Spleen (tissue), 11 donors: ENCODE measurements at regions not wholly inside any gene's neighbourhood (a gene's known extent, or its start where the extent isn't known, plus 50 kb on each side); places are given as distances from the start of the nearest gene placed in this dataset.

ENCODE experiments used
- DNase-seq: peaks from one replicate; pipeline ENCODE4 v3.0.0-alpha.2; 2020
- H3K27ac ChIP-seq, 8 donors: fragments of 200-600 bp; sonication (generic) in 7 of 8; 1 replicate in 4 of 8; 2 replicates in 4 of 8; pipeline versions ENCODE4 v1.5.0 to v1.8.0; 2016 to 2021; ENCODE audit warnings: inconsistent platforms in 4 of 8, mild to moderate bottlenecking in 4 of 8, moderate library complexity in 1 of 8
- H3K27me3 ChIP-seq, 7 donors: fragments of 200-600 bp; sonication (generic) in 6 of 7; replicated peaks in 1 of 7; 1 replicate in 4 of 7; 2 replicates in 3 of 7; pipeline versions ENCODE4 v1.5.0 to v1.8.0; 2016 to 2021; ENCODE audit warnings: inconsistent platforms in 3 of 7, mild to moderate bottlenecking in 1 of 7
- H3K36me3 ChIP-seq, 6 donors: fragments of 200-600 bp; sonication (generic) in 5 of 6; 1 replicate in 4 of 6; 2 replicates in 2 of 6; pipeline versions ENCODE4 v1.5.0 to v1.8.0; 2016 to 2021; ENCODE audit warnings: inconsistent platforms in 2 of 6
- H3K4me1 ChIP-seq, 6 donors: fragments of 200-600 bp; sonication (generic) in 5 of 6; 1 replicate in 3 of 6; 2 replicates in 3 of 6; pipeline versions ENCODE4 v1.5.0 to v1.8.0; 2016 to 2021; ENCODE audit warnings: inconsistent platforms in 3 of 6
- H3K4me3 ChIP-seq, 8 donors: fragments of 200-600 bp; sonication (generic) in 7 of 8; 1 replicate in 4 of 8; 2 replicates in 4 of 8; pipeline versions ENCODE4 v1.5.0 to v1.8.0; 2016 to 2021; ENCODE audit warnings: inconsistent platforms in 4 of 8, mild to moderate bottlenecking in 4 of 8, moderate library complexity in 2 of 8
- H3K9me3 ChIP-seq, 8 donors: fragments of 200-600 bp; sonication (generic) in 7 of 8; 1 replicate in 4 of 8; 2 replicates in 4 of 8; pipeline versions ENCODE4 v1.5.0 to v1.8.0; 2016 to 2021; ENCODE audit warnings: inconsistent platforms in 4 of 8
- POLR2A ChIP-seq, 3 donors: fragments of 450-650 bp; IDR thresholded peaks; one replicate each; pipeline ENCODE4 v1.5.1; 2017; ENCODE audit warnings: antibody characterized with exemption in 3 of 3, mild to moderate bottlenecking in 1 of 3
- POLR2AphosphoS5 ChIP-seq, 3 donors: sonication (generic); formaldehyde crosslinking; IDR thresholded peaks; one replicate each; pipeline ENCODE4 v1.5.1; 2017; ENCODE audit warnings: antibody characterized with exemption in 3 of 3
- WGBS, 5 donors: extraction: QIAGEN DNeasy Blood & Tissue Kit in 3 of 5; methylation state at CpG; one replicate each; pipeline versions ENCODE4 v1.1.5 to v1.1.7; 2013 to 2018; 5-methylcytosine and 5-hydroxymethylcytosine counted together
- intact Hi-C: fragments of 100-400 bp; cut with DNase I; formaldehyde crosslinking; loops from one replicate; pipeline ENCODE4 v1.15.0; 2023; ENCODE audit warnings: low total_unique reads
- TF ChIP-seq, protein P1 (sequence below), 11 experiments: fragments of 200-600 bp in 7 of 11; fragments of 450-650 bp in 4 of 11; sonication (generic) in 4 of 11; IDR thresholded peaks in 8 of 11; conservative IDR thresholded peaks in 3 of 11; 1 replicate in 7 of 11; 2 replicates in 4 of 11; pipeline versions ENCODE4 v1.4.0 to v1.8.0; 2016 to 2021; ENCODE audit warnings: antibody characterized with exemption in 11 of 11, inconsistent platforms in 4 of 11, mild to moderate bottlenecking in 1 of 11
- donor health status: healthy with polysubstance abuse.
- donor health status: DM: no; HTN: no; CAD: no; lungs with moderate emphysema.
- donor health status: DM: no; HTN: no; CAD: no.
- donor health status: Bipolar disorder and iron deficiency.
- donor health status: healthy.
- donor health status: DM: no; HTN: no; CAD: no.
- donor health status: DM: yes; HTN: yes; CAD: no.

- TF ChIP-seq POLR2AphosphoS5 (IDR thresholded peaks at IDR 0.05) (no peak), POLR2A (IDR thresholded peaks at IDR 0.05) (no peak)
- TF ChIP-seq, protein P1, sequence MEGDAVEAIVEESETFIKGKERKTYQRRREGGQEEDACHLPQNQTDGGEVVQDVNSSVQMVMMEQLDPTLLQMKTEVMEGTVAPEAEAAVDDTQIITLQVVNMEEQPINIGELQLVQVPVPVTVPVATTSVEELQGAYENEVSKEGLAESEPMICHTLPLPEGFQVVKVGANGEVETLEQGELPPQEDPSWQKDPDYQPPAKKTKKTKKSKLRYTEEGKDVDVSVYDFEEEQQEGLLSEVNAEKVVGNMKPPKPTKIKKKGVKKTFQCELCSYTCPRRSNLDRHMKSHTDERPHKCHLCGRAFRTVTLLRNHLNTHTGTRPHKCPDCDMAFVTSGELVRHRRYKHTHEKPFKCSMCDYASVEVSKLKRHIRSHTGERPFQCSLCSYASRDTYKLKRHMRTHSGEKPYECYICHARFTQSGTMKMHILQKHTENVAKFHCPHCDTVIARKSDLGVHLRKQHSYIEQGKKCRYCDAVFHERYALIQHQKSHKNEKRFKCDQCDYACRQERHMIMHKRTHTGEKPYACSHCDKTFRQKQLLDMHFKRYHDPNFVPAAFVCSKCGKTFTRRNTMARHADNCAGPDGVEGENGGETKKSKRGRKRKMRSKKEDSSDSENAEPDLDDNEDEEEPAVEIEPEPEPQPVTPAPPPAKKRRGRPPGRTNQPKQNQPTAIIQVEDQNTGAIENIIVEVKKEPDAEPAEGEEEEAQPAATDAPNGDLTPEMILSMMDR (IDR thresholded peaks at IDR 0.05 in 8 of 11, conservative IDR thresholded peaks at IDR 0.05 in 3 of 11): no peak
- H3K27ac ChIP-seq: no peak overlapping the region
- no peak overlapping the region for H3K4me3 ChIP-seq
- H3K9me3 ChIP-seq: no peaks in the 10 kb centered on the region
- peaks cover 0 to 7% (median 0%) of the 10 kb centered on the region in 6 donors for H3K4me1 ChIP-seq
- DNase-seq: no peak
- intact Hi-C loops: no loop called here
- H3K36me3 ChIP-seq: no peaks in the 10 kb centered on the region
- WGBS, 5 donors: 70 to 82% (median 72%) methylated on average over 4 of the region's 4 CpGs
- no peaks in the 10 kb centered on the region for H3K27me3 ChIP-seq
Measured at GRCh38 chr15:47963265-47963664, 157.5 kb upstream of the SLC24A5 start.

DNA sequence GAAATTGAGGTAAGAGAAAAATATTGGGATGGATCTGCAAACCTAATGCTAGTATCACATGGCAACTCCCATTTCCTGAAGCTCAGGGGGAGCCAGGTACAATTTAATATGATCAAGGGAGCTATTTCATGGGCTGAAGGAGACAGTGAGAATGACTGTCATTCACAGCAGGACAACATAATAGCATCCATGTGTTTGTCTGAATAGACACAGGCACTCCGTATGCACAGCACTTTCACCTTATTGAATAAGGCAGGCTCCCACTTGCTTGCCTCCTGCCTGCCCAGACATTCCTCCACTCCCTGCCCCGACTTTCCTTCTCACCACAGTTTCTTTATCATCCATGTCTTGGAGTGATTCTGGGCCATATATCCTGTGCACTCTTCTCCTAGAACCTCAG lies 156.6 kb upstream of the SLC24A5 start:
- WGBS, 5 donors: 80 to 95% (median 87%) methylated on average over 2 of the region's 2 CpGs
- TF ChIP-seq POLR2AphosphoS5 (IDR thresholded peaks at IDR 0.05) (no peak), POLR2A (IDR thresholded peaks at IDR 0.05) (no peak)
- TF ChIP-seq, protein P1 (IDR thresholded peaks at IDR 0.05 in 8 of 11, conservative IDR thresholded peaks at IDR 0.05 in 3 of 11): no peak
- no peak for DNase-seq
- intact Hi-C loops: no loop called here
- Histone ChIP-seq H3K27ac (no peak overlapping the region), H3K36me3 (no peaks in the 10 kb centered on the region), H3K4me3 (no peak overlapping the region), H3K27me3 (no peaks in the 10 kb centered on the region), H3K9me3 (no peaks in the 10 kb centered on the region), H3K4me1 (peaks cover 0 to 7% (median 0%) of the 10 kb centered on the region in 6 donors)

DNA sequence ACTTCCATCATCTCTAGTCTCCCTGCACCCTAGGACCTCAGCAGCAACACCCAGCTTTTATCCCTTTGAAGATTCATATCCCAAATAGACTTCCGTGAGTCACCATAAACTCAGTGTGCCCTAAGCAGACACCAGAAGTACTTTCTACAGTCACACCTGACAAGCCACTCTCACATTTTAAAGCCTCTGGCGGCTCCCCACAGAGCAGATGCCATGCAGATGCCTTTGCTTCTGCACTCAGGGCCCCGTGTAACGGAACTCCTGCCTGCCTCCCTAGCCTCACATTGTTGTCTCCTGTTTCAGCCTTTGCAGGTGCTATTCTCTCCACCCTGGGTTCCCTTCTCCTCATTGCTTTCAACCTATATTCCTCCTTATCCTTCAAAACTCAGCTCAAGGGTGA lies 155.5 kb upstream of the SLC24A5 start:
- Histone ChIP-seq H3K36me3 (no peaks in the 10 kb centered on the region), H3K4me1 (peaks cover 0 to 7% (median 0%) of the 10 kb centered on the region in 6 donors), H3K4me3 (no peak overlapping the region), H3K9me3 (no peaks in the 10 kb centered on the region), H3K27ac (no peak overlapping the region), H3K27me3 (no peaks in the 10 kb centered on the region)
- no peak for DNase-seq
- TF ChIP-seq POLR2A (IDR thresholded peaks at IDR 0.05) (no peak), POLR2AphosphoS5 (IDR thresholded peaks at IDR 0.05) (no peak)
- TF ChIP-seq, protein P1 (IDR thresholded peaks at IDR 0.05 in 8 of 11, conservative IDR thresholded peaks at IDR 0.05 in 3 of 11): no peak
- 84 to 92% (median 89%) methylated on average over 4 of the region's 4 CpGs for WGBS, 5 donors
- intact Hi-C loops: no loop called here

DNA sequence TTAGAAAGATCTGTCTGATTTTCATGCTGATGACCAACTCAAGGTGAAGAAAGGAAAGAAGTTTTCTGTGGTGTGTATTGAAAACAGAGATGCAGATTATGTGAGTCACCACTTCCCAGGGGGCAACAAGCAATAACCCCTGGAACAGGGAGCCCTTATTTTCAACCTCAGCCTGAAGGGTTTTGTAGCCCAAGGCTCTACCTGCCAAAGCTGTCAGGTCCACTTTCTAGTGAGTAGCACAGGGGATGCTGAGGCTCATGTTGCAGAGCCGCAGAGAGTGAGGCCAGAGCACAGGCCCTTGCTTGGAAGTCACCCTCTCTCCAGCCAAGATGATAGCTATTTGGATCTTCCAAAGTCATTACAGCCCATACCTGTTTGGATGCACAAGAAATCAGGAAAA lies 152.2 kb upstream of the SLC24A5 start:
- Histone ChIP-seq H3K36me3 (no peaks in the 10 kb centered on the region), H3K4me3 (no peak overlapping the region), H3K4me1 (no peaks in the 10 kb centered on the region), H3K9me3 (no peaks in the 10 kb centered on the region), H3K27ac (no peak overlapping the region), H3K27me3 (no peaks in the 10 kb centered on the region)
- intact Hi-C loops: no loop called here
- TF ChIP-seq, protein P1 (IDR thresholded peaks at IDR 0.05 in 8 of 11, conservative IDR thresholded peaks at IDR 0.05 in 3 of 11): no peak
- TF ChIP-seq POLR2AphosphoS5 (IDR thresholded peaks at IDR 0.05) (no peak), POLR2A (IDR thresholded peaks at IDR 0.05) (no peak)
- DNase-seq: no peak
- 91 to 100% (median 96%) methylated on average over 1 of the region's 1 CpG for WGBS, 5 donors
